Testis (tissue), 2 donors: ENCODE measurements at regions not wholly inside any gene's neighbourhood (a gene's known extent, or its start where the extent isn't known, plus 50 kb on each side); places are given as distances from the start of the nearest gene placed in this dataset.
"Not testable (repeated sequence)": the region's sequence is repeated elsewhere in the genome, so short reads cannot be mapped to it uniquely, and the experiment has no call there.

ENCODE experiments used
- DNase-seq: peaks from one replicate; pipeline ENCODE4 v3.0.0-alpha.2; 2019
- H3K27ac ChIP-seq, 2 donors: fragments of 200-600 bp; sonication (generic); one replicate each; pipeline ENCODE4 v1.5.1; 2019
- H3K27me3 ChIP-seq: fragments of 200-600 bp; sonication (generic); one replicate; pipeline ENCODE4 v1.5.1; 2019
- H3K36me3 ChIP-seq: fragments of 200-600 bp; sonication (generic); one replicate; pipeline ENCODE4 v1.5.1; 2017; ENCODE audit warnings: low read depth; ENCODE audit errors: missing control alignments
- H3K4me1 ChIP-seq: fragments of 200-600 bp; sonication (generic); one replicate; pipeline ENCODE4 v1.5.1; 2019
- H3K4me3 ChIP-seq, 2 donors: fragments of 200-600 bp; sonication (generic); one replicate each; pipeline ENCODE4 v1.5.1; 2017 to 2019
- H3K9me3 ChIP-seq: fragments of 200-600 bp; sonication (generic); one replicate; pipeline ENCODE4 v1.5.1; 2017
- CTCF ChIP-seq, 3 experiments: fragments of 450-650 bp in 2 of 3; fragments of 200-600 bp in 1 of 3; sonication (generic) in 1 of 3; IDR thresholded peaks; one replicate each; pipeline ENCODE4 v1.5.1; 2016 to 2019; ENCODE audit warnings: antibody characterized with exemption in 3 of 3, mild to moderate bottlenecking in 2 of 3, moderate library complexity in 1 of 3
- POLR2A ChIP-seq: fragments of 450-650 bp; IDR thresholded peaks from one replicate; pipeline ENCODE4 v1.6.1; 2017; ENCODE audit warnings: antibody characterized with exemption, mild to moderate bottlenecking, moderate library complexity
- WGBS, 2 donors: methylation state at CpG; one replicate each; pipeline ENCODE4 v1.1.5; 2018; 5-methylcytosine and 5-hydroxymethylcytosine counted together
- intact Hi-C: fragments of 100-400 bp; cut with DNase I; formaldehyde crosslinking; loops from one replicate; pipeline ENCODE4 v1.15.1; 2023; ENCODE audit warnings: low total_unique reads

GRCh38 chr1:213585959-213586586 is 401.7 kb upstream of the PROX1 start:
- TF ChIP-seq POLR2A (no peak), CTCF (IDR thresholded peaks at IDR 0.05) (no peak)
- Histone ChIP-seq H3K4me3 (no peak overlapping the region), H3K4me1 (no peaks in the 10 kb centered on the region), H3K9me3 (no peaks in the 10 kb centered on the region), H3K27ac (no peak overlapping the region), H3K27me3 (no peaks in the 10 kb centered on the region), H3K36me3 (no peaks in the 10 kb centered on the region)
- intact Hi-C loops: no loop called here
- DNase-seq: no peak
- 27 to 31% methylated on average over 6 of the region's 6 CpGs for WGBS, 2 donors

- no peak overlapping the region for H3K27ac ChIP-seq
- no peaks in the 10 kb centered on the region for H3K36me3 ChIP-seq
- no peaks in the 10 kb centered on the region for H3K9me3 ChIP-seq
- WGBS, 2 donors: 23 to 31% methylated on average over 1 of the region's 1 CpG
- TF ChIP-seq CTCF (IDR thresholded peaks at IDR 0.05): no peak
- no peak for TF ChIP-seq POLR2A
- intact Hi-C loops: no loop called here
- no peaks in the 10 kb centered on the region for H3K27me3 ChIP-seq
- DNase-seq: no peak
- no peaks in the 10 kb centered on the region for H3K4me1 ChIP-seq
- H3K4me3 ChIP-seq: no peak overlapping the region
Observed at GRCh38 chr1:213586587-213586972, 401.2 kb upstream of the PROX1 start.

- WGBS, 2 donors: 90 to 91% methylated on average over 7 of the region's 7 CpGs
- no peak for DNase-seq
- no peaks in the 10 kb centered on the region for H3K9me3 ChIP-seq
- TF ChIP-seq POLR2A: no peak
- no peak for TF ChIP-seq CTCF (IDR thresholded peaks at IDR 0.05)
- H3K36me3 ChIP-seq: no peaks in the 10 kb centered on the region
- no peaks in the 10 kb centered on the region for H3K27me3 ChIP-seq
- H3K27ac ChIP-seq: no peak overlapping the region
- H3K4me3 ChIP-seq: no peak overlapping the region
- intact Hi-C loops: no loop called here
- no peaks in the 10 kb centered on the region for H3K4me1 ChIP-seq
Observed at GRCh38 chr1:213596729-213597128, 391.0 kb upstream of the PROX1 start.

- DNase-seq: no peak
- Histone ChIP-seq H3K4me3 (no peak overlapping the region), H3K9me3 (no peaks in the 10 kb centered on the region), H3K4me1 (no peaks in the 10 kb centered on the region), H3K36me3 (no peaks in the 10 kb centered on the region), H3K27ac (no peak overlapping the region), H3K27me3 (no peaks in the 10 kb centered on the region)
- intact Hi-C loops: no loop called here
- TF ChIP-seq CTCF (IDR thresholded peaks at IDR 0.05): no peak
- no peak for TF ChIP-seq POLR2A
- 95 to 98% methylated on average over 3 of the region's 3 CpGs for WGBS, 2 donors
Observed at GRCh38 chr1:213598263-213598662, 389.5 kb upstream of the PROX1 start.

- Histone ChIP-seq H3K36me3 (no peaks in the 10 kb centered on the region), H3K4me3 (no peak overlapping the region), H3K9me3 (no peaks in the 10 kb centered on the region), H3K4me1 (peaks cover 2% of the 10 kb centered on the region), H3K27ac (no peak overlapping the region), H3K27me3 (no peaks in the 10 kb centered on the region)
- intact Hi-C loops: no loop called here
- DNase-seq: no peak
- TF ChIP-seq CTCF (IDR thresholded peaks at IDR 0.05) (no peak), POLR2A (no peak)
Observed at GRCh38 chr1:213600879-213601278, 386.9 kb upstream of the PROX1 start.

- DNase-seq, H3K27ac ChIP-seq, H3K4me3 ChIP-seq, H3K36me3 ChIP-seq, H3K27me3 ChIP-seq, H3K4me1 ChIP-seq, intact Hi-C loops, H3K9me3 ChIP-seq: not testable (repeated sequence)
Observed at GRCh38 chr1:213601705-213602104, 386.1 kb upstream of the PROX1 start.
